Loucy (cell line): ENCODE measurements at regions not wholly inside any gene's neighbourhood (a gene's known extent, or its start where the extent isn't known, plus 50 kb on each side); places are given as distances from the start of the nearest gene placed in this dataset.
"Not testable (repeated sequence)": the region's sequence is repeated elsewhere in the genome, so short reads cannot be mapped to it uniquely, and the experiment has no call there.

Experiments
- H2AFZ ChIP-seq: fragments of 200-600 bp; sonication (generic); 2 replicates; pipeline ENCODE4 v1.6.0; 2016; ENCODE audit warnings: antibody characterized with exemption, mild to moderate bottlenecking, low read length, moderate library complexity
- H3F3A ChIP-seq: fragments of 200-600 bp; 2 replicates; pipeline ENCODE4 v1.6.0; 2016; ENCODE audit warnings: antibody characterized with exemption, low read depth, mild to moderate bottlenecking
- H3K27me3 ChIP-seq: fragments of 200-600 bp; sonication (generic); 2 replicates; pipeline ENCODE4 v1.6.1; 2014; ENCODE audit warnings: low read length, mild to moderate bottlenecking; ENCODE audit not compliant: insufficient read depth, poor library complexity, severe bottlenecking
- H3K36me3 ChIP-seq: fragments of 200-600 bp; sonication (generic); 2 replicates; pipeline ENCODE4 v1.6.1; 2016; ENCODE audit warnings: low read length; ENCODE audit not compliant: insufficient read depth
- H3K4me1 ChIP-seq: fragments of 200-600 bp; sonication (generic); 2 replicates; pipeline ENCODE4 v1.5.1; 2014; ENCODE audit warnings: low read length, mild to moderate bottlenecking; ENCODE audit not compliant: insufficient read depth, poor library complexity, severe bottlenecking
- H3K4me2 ChIP-seq: fragments of 200-600 bp; sonication (generic); 2 replicates; pipeline ENCODE4 v1.6.0; 2014; ENCODE audit warnings: antibody characterized with exemption, low read length, low read depth, mild to moderate bottlenecking; ENCODE audit not compliant: poor library complexity, severe bottlenecking
- H3K4me3 ChIP-seq: fragments of 200-600 bp; sonication (generic); 2 replicates; pipeline ENCODE4 v1.5.1; 2014; ENCODE audit warnings: low read length, mild to moderate bottlenecking, mixed read lengths; ENCODE audit not compliant: poor library complexity, severe bottlenecking
- H3K79me2 ChIP-seq: fragments of 200-600 bp; sonication (generic); 2 replicates; pipeline ENCODE4 v1.6.1; 2014; ENCODE audit warnings: low read length; ENCODE audit not compliant: insufficient read depth
- H3K9ac ChIP-seq: fragments of 200-600 bp; sonication (generic); 2 replicates; pipeline ENCODE4 v1.6.0; 2014; ENCODE audit warnings: mild to moderate bottlenecking, low read depth, low read length, moderate library complexity; ENCODE audit not compliant: poor library complexity, severe bottlenecking
- H3K9me2 ChIP-seq: fragments of 200-600 bp; sonication (generic); replicated peaks from 2 replicates; pipeline ENCODE4 v1.6.1; 2016; ENCODE audit warnings: low read depth, low read length, mixed read lengths
- H3K9me3 ChIP-seq: fragments of 200-600 bp; sonication (generic); 2 replicates; pipeline ENCODE4 v1.6.1; 2014; ENCODE audit warnings: mild to moderate bottlenecking, antibody characterized with exemption, low read length, low read depth; ENCODE audit not compliant: insufficient read depth
- H4K20me1 ChIP-seq: fragments of 200-600 bp; sonication (generic); 2 replicates; pipeline ENCODE4 v1.6.0; 2014; ENCODE audit warnings: antibody characterized with exemption, low read length, mild to moderate bottlenecking; ENCODE audit not compliant: insufficient read depth, poor library complexity, severe bottlenecking
- CTCF ChIP-seq: fragments of 200-600 bp; sonication (generic); conservative IDR thresholded peaks from 2 replicates; pipeline ENCODE4 v1.5.1; 2014; ENCODE audit warnings: mild to moderate bottlenecking, antibody characterized with exemption, low read length
- EZH2phosphoT487 ChIP-seq: fragments of 200-600 bp; IDR thresholded peaks from 2 replicates; pipeline ENCODE4 v1.6.1; 2018; ENCODE audit warnings: antibody characterized with exemption, mild to moderate bottlenecking, moderate library complexity, borderline replicate concordance

- not testable (repeated sequence) for H3K4me3 ChIP-seq, H3K9me3 ChIP-seq, H3K4me1 ChIP-seq, H3K9me2 ChIP-seq, H4K20me1 ChIP-seq, H3K9ac ChIP-seq, H3K79me2 ChIP-seq, H3F3A ChIP-seq, H2AFZ ChIP-seq, H3K27me3 ChIP-seq, H3K4me2 ChIP-seq, H3K36me3 ChIP-seq
These were observed 80.6 kb upstream of the ST3GAL5 start for GRCh38 chr2:85969367-85969766.

GRCh38 chr2:85965770-85966169 lies 77.0 kb upstream of the ST3GAL5 start:
- not testable (repeated sequence) for H3F3A ChIP-seq, H3K4me1 ChIP-seq, H3K4me3 ChIP-seq, H3K27me3 ChIP-seq, H3K9ac ChIP-seq, H3K79me2 ChIP-seq, H3K36me3 ChIP-seq, H3K9me2 ChIP-seq, H3K4me2 ChIP-seq, H2AFZ ChIP-seq, H4K20me1 ChIP-seq
- peaks cover 10% of the 10 kb centered on the region; the same call in 1 of the 2 replicates for H3K9me3 ChIP-seq

- not testable (repeated sequence) for H3K27me3 ChIP-seq, H3K9ac ChIP-seq, H2AFZ ChIP-seq, H3K79me2 ChIP-seq, H3K4me1 ChIP-seq, H3F3A ChIP-seq, H4K20me1 ChIP-seq, H3K4me2 ChIP-seq, H3K9me2 ChIP-seq, H3K4me3 ChIP-seq, H3K36me3 ChIP-seq
- H3K9me3 ChIP-seq, result peaks cover 13% of the 10 kb centered on the region; the same call in 1 of the 2 replicates
These were observed 75.1 kb upstream of the ST3GAL5 start for GRCh38 chr2:85963747-85964418.

GRCh38 chr2:85963068-85963467 lies 74.3 kb upstream of the ST3GAL5 start:
- no peaks in the 10 kb centered on the region for H3K27me3 ChIP-seq
- H3K4me2 ChIP-seq, result no peak overlapping the region
- no peaks in the 10 kb centered on the region for H3K36me3 ChIP-seq
- H3K9ac ChIP-seq, result no peak overlapping the region
- H3K9me3 ChIP-seq, result peaks cover 13% of the 10 kb centered on the region; the same call in 1 of the 2 replicates
- H3K4me3 ChIP-seq, result no peak overlapping the region
- no peaks in the 10 kb centered on the region for H3K9me2 ChIP-seq
- H3K79me2 ChIP-seq, result no peaks in the 10 kb centered on the region
- H2AFZ ChIP-seq, result no peak overlapping the region
- H3F3A ChIP-seq, result no peaks in the 10 kb centered on the region
- TF ChIP-seq EZH2phosphoT487 (no peak), CTCF (no peak)
- H4K20me1 ChIP-seq, result no peaks in the 10 kb centered on the region
- no peaks in the 10 kb centered on the region for H3K4me1 ChIP-seq
